GM18858 (cell line): ENCODE measurements at regions not wholly inside any gene's neighbourhood (a gene's known extent, or its start where the extent isn't known, plus 50 kb on each side); places are given as distances from the start of the nearest gene placed in this dataset.
"Not testable (repeated sequence)": the region's sequence is repeated elsewhere in the genome, so short reads cannot be mapped to it uniquely, and the experiment has no call there.

Source experiments
- ATAC-seq: cut with Tn5 transposase; IDR thresholded peaks from one replicate; pipeline ENCODE4 v1.9.1; 2021; ENCODE audit not compliant: unreplicated experiment

GRCh38 chr5:110812639-110813038, 73.8 kb downstream of the SLC25A46 start:
- no peak for ATAC-seq

- ATAC-seq, result no peak
These were observed 77.3 kb downstream of the SLC25A46 start for GRCh38 chr5:110815916-110816605.

- no peak for ATAC-seq
These were observed 78.7 kb downstream of the SLC25A46 start for GRCh38 chr5:110817459-110817858.

GRCh38 chr5:110823571-110823970, 84.8 kb downstream of the SLC25A46 start:
- ATAC-seq, result no peak

DNA sequence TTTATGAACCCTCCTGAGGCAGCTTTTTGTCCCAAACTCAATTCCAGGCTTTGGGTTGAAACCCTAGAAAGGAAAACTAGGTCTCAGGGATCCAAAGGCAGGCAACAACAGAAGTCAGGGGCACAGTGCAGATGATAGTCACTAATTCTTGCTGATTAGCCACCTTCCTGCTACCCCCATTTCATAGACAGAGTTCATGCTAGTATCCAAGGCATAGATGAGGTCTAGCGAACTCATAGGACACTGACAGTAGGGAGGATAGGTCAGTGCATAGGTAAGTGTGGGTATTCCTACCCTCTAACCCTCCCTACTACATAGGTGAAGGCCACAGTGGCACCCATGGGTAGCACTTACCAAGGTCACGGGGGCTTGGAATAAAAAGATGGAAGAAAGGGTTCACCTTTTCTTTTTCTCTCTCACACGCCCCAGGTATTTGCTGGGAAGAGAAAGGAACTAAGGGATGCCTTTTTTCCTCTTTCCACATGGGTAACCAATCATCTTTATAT, 86.2 kb downstream of the SLC25A46 start:
- ATAC-seq, result no peak

GRCh38 chr5:110832683-110833082, 93.9 kb downstream of the SLC25A46 start:
- ATAC-seq, result peak; percentile 66

- ATAC-seq, result not testable (repeated sequence)
These were observed 96.1 kb downstream of the SLC25A46 start for GRCh38 chr5:110834933-110835332.

DNA sequence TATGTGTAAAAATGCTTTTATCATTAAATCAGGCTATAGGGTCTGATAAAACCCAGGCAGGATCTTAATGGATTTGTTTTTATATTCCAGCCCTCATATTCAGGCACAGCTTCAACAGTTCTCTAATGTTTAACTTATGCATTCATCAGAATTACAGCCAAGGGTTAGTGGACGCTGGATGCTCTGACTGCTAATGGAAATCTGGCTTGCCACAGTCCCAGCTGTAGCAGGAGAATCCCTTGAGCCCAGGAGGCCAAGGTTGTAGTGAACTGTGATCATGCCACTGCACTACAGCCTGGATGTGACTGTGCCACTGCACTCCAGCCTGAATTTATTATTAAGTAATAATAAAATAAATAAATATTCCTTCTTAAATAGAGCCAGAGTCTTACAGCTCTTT, 98.0 kb downstream of the SLC25A46 start:
- no peak for ATAC-seq

- not testable (repeated sequence) for ATAC-seq
These were observed 99.5 kb downstream of the SLC25A46 start for GRCh38 chr5:110838357-110838756.

DNA sequence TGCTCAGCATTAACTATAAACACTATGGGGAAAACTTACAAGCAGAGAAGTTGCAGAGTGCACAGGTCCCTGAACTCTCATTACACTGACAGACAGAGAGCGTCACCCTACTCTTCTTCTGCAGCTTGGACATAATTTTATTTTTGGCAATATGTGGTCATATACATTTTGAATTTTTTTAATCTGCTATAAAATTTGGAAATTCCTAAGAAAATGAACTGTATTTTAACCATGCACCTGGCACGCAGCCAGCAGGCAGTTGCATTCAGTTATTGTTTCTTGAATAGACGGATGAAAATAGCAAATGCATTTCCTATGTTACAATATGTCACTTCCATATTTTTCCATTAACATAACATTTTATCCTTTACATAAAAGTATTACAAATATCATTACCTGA, 100.2 kb downstream of the SLC25A46 start:
- ATAC-seq, result no peak

- no peak for ATAC-seq
These were observed 101.6 kb downstream of the SLC25A46 start for GRCh38 chr5:110840347-110840960.

DNA sequence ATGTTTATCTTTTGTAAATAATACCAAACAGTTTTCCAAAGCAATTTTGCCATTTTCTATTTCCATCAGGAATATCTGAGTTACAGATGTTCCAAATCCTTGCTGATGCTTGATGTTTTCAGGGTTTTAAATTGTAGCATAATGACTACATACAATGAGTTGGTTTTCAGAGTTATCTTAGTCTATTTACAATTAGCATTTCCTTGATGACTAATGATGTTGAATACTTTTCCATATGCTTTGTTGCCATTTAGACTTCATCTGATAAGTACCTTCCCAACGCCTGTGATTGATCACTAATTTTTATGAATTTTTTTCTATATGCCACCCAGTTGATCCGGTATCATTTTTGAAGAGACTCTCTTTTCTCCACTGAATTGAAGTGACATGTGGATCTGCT, 102.3 kb downstream of the SLC25A46 start:
- ATAC-seq, result no peak

DNA sequence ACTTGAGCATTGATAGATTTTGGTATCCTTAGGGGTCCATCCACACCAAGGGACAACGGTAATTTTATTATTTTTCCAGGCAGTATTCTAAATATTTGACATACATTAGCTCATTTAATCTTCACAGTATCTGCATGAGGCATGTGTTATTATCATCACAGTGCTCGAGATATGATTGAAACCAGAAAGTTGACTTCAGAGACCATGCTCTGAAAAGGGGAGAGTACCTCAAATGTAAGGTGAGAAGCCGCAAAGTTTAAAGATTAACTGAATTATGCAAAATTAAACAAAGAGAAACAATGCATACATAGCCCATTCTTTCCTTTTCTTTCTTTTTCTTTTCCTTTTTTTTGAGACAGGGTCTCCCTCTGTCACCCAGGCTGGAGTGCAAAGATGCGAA, 104.1 kb downstream of the SLC25A46 start:
- ATAC-seq, result no peak

DNA sequence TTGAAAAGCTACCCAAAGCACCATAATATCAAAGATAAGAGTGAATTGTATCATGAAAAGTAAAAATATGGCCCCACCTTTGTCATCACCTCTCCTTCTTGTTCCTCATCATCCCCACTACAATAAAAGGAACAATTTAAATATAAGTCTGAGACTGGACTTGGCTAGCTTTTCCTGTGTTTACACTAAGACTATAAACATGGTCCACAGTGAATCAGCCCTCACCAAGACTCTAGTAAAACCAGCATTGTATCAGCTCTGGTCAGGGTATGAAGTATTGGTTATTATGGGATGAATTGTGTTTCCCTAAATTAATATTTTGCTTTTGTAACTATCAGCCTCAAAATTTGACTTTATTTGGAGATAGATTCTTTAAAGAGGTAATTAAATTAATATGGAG, 105.4 kb downstream of the SLC25A46 start:
- no peak for ATAC-seq

DNA sequence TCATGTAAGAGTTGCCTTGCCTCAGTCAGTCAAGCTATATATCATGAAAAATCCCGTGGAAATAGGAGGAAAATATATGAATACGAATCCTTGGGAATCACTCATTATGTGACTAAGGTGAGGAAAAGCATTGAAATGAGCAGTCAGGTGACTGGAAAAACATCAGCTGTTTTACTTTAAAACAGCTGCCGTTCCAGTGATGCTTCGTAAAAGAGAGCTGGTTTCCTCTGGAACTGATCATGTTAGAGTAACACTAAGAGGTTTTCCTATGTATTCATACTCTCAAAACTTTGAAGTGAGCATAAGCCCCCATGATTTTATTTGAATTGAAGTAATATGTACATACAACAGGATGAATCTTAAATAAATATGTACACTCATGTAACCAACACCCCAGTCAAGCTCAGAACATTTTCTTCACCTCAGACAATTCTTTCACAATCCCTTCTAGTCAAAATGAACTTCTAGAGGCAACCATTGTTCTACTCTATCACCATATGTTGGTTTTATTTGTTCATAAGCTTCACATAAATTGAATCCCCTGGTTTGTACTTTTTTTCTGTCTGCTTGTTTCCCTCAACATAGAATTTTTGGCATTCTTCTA, 107.7 kb downstream of the SLC25A46 start:
- ATAC-seq, result no peak

DNA sequence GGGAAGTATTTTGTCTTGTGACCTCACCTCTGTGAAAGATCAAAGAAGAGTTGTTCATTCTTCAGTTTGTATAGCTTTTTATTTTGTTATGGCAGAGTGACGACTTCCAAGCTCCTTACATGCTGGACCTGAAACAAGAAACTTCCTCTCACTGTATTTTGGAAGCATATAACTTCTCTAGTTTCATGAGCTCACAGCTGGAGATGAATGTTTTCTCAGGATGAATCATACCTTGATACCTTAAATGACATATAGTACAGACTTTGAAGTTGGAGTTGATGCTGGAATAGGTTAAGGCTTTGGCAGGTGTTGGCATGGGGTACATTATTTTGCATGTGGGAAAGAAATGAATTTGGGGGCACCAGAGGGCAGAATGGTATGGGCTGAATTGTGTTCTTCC, 112.5 kb downstream of the SLC25A46 start:
- ATAC-seq, result no peak

DNA sequence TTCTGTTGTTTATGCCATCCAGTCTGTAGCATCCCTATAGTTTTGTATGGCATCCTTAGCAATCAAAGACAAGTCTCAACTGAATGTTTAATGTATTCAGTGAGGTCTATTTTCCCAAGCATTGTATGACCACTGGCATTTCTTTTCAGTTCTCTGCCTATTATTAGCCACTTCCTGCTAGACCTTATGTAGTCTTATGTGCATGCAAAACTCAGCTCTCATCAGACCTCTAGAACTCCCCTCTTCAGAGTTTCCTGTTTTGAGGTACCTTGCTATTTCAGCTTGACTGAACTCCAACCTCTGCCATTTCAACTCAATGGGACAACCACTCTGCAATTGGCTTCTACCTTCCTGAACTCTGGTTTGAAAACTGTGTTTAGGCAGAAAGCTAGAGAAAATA, 113.2 kb downstream of the SLC25A46 start:
- peak; percentile 97 for ATAC-seq

- no peak for ATAC-seq
These were observed 113.7 kb downstream of the SLC25A46 start for GRCh38 chr5:110852541-110852940.

- no peak for ATAC-seq
These were observed 114.5 kb downstream of the SLC25A46 start for GRCh38 chr5:110853267-110853666.

DNA sequence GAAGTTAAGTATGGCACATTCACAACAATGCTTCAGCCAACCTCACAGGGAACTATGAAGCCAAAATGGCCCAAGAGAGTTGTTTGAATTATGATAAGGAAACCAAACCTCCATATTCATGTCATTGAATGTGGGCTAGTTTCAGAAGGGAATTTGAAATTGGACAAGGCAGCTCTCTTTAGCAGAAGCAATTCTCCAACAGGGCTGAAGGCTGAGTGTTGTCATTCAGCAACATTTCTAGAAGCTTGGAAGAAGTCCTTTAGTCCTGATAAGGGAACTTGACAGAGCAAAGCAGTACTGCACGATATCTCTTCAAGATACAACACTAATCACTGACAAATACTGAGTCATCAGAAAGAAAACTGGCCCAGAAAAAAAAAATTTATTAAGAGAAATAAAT, 115.4 kb downstream of the SLC25A46 start:
- no peak for ATAC-seq

DNA sequence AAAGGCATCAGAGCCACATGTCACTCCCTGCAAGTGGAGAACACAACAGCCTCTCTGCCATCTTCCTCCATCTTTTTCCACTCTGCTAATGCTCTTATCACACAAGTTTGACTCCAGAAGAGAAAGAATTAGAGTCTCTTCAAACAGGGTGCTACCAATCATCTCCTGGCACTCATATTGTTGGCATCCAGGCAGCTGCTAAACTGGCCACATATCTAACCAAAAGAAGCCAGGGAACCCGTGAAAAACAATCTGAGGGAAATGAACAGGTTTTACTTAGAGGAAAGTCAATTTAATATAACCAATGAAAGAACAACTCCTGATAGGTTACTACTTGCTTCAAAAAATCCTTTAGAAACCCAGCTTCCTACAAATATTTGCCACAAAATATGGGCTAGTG, 117.2 kb downstream of the SLC25A46 start:
- no peak for ATAC-seq

- no peak for ATAC-seq
These were observed 126.7 kb downstream of the SLC25A46 start for GRCh38 chr5:110865400-110866094.
